AG04450 (cell line): ENCODE measurements at regions not wholly inside any gene's neighbourhood (a gene's known extent, or its start where the extent isn't known, plus 50 kb on each side); places are given as distances from the start of the nearest gene placed in this dataset.
"Not testable (repeated sequence)": the region's sequence is repeated elsewhere in the genome, so short reads cannot be mapped to it uniquely, and the experiment has no call there.

Source experiments
- CTCF ChIA-PET: fragments of 300-600, 350-600 bp; formaldehyde crosslinking; extraction: SDS; loops from one replicate; lab custom pipeline; 2022; ENCODE audit warnings: antibody characterized with exemption, inconsistent platforms; lab: Charles Lee
- POLR2A ChIA-PET: fragments of 350-600 bp; formaldehyde crosslinking; extraction: SDS; loops from one replicate; lab custom pipeline; 2021; ENCODE audit warnings: antibody characterized with exemption, inconsistent platforms; lab: Yijun Ruan, JAX
- DNase-seq: peaks from one replicate; pipeline ENCODE4 v3.0.0-alpha.2; 2011; ENCODE audit warnings: low read depth, low spot score
- H3K27ac ChIP-seq: one replicate; pipeline ENCODE4 v1.5.1; 2012; ENCODE audit warnings: low read depth, low read length, control low read depth
- H3K27me3 ChIP-seq: one replicate; pipeline ENCODE4 v1.6.0; 2012; ENCODE audit warnings: low read length; ENCODE audit not compliant: control insufficient read depth, insufficient read depth
- H3K4me3 ChIP-seq: 2 replicates; pipeline ENCODE4 v1.5.1; 2011; ENCODE audit warnings: mild to moderate bottlenecking, low read depth, low read length, control low read depth
- H3K9me3 ChIP-seq: 2 replicates; pipeline ENCODE4 v1.5.1; 2012; ENCODE audit warnings: low read length; ENCODE audit not compliant: control insufficient read depth, insufficient read depth
- CTCF ChIP-seq: IDR thresholded peaks from 2 replicates; pipeline ENCODE4 v1.5.1; 2011; ENCODE audit warnings: low read depth, low read length, control low read depth, inconsistent platforms

- Histone ChIP-seq H3K4me3 (peak overlapping the region; percentile 0; the same call in 1 of the 2 replicates), H3K9me3 (no peaks in the 10 kb centered on the region), H3K27ac (no peak overlapping the region), H3K27me3 (no peaks in the 10 kb centered on the region)
- no peak for TF ChIP-seq CTCF
- ChIA-PET CTCF (interaction anchor here (0.6 to 1.0 kb wide), 3 partner anchors 217 to 1440 kb away, joined by 3 read pairs; no protein-coding TSS in a partner anchor), POLR2A (interaction anchor here (0.6 kb wide), 1 partner anchor 217 kb away, joined by 4 read pairs; no protein-coding TSS in a partner anchor)
- no peak for DNase-seq
Measured at GRCh38 chr12:46659032-46659650, 166.7 kb downstream of the SLC38A4 start.

- TF ChIP-seq CTCF: no peak
- Histone ChIP-seq H3K27ac (no peak overlapping the region), H3K27me3 (no peaks in the 10 kb centered on the region), H3K9me3 (no peaks in the 10 kb centered on the region), H3K4me3 (no peak overlapping the region)
- ChIA-PET CTCF (interaction anchor here (1.0 to 1.9 kb wide), 3 partner anchors 25 to 532 kb away, joined by 4 read pairs; no protein-coding TSS in a partner anchor), POLR2A (interaction anchor here (0.6 to 1.5 kb wide), 3 partner anchors 102 to 274 kb away, joined by 3 to 4 read pairs (median 4); no protein-coding TSS in a partner anchor)
- DNase-seq: no peak
Measured at GRCh38 chr12:46657453-46658411, 168.1 kb downstream of the SLC38A4 start.

- POLR2A ChIA-PET, CTCF ChIA-PET, DNase-seq, H3K4me3 ChIP-seq, H3K27ac ChIP-seq, H3K27me3 ChIP-seq, H3K9me3 ChIP-seq: not testable (repeated sequence)
Measured at GRCh38 chr12:46655984-46656383, 169.8 kb downstream of the SLC38A4 start.

GRCh38 chr12:46653311-46653710, 172.5 kb downstream of the SLC38A4 start:
- H3K27ac ChIP-seq: no peak overlapping the region
- H3K4me3 ChIP-seq: no peak overlapping the region
- H3K9me3 ChIP-seq: no peaks in the 10 kb centered on the region
- ChIA-PET CTCF (interaction anchor here (1.2 kb wide), 1 partner anchor 529 kb away, joined by 3 read pairs; no protein-coding TSS in a partner anchor), POLR2A (no interaction called here)
- TF ChIP-seq CTCF: no peak
- H3K27me3 ChIP-seq: no peaks in the 10 kb centered on the region
- no peak for DNase-seq

GRCh38 chr12:46652692-46653091, 173.1 kb downstream of the SLC38A4 start:
- no peak overlapping the region for H3K27ac ChIP-seq
- no peaks in the 10 kb centered on the region for H3K27me3 ChIP-seq
- DNase-seq: no peak
- no peak for TF ChIP-seq CTCF
- ChIA-PET POLR2A (no interaction called here), CTCF (interaction anchor here (1.2 to 1.3 kb wide), 2 partner anchors 9 to 528 kb away, joined by 3 to 4 read pairs; no protein-coding TSS in a partner anchor)
- H3K4me3 ChIP-seq: no peak overlapping the region
- H3K9me3 ChIP-seq: peaks cover 5% of the 10 kb centered on the region; the same call in 1 of the 2 replicates
